GM23338 (cell line): ENCODE measurements at regions not wholly inside any gene's neighbourhood (a gene's known extent, or its start where the extent isn't known, plus 50 kb on each side); places are given as distances from the start of the nearest gene placed in this dataset.

Experiments used
- ATAC-seq: fragments of 200-7000 bp; cut with Tn5 transposase; 3 replicates; pipeline ENCODE4 v1.9.1; 2020
- DNase-seq: peaks from one replicate; pipeline ENCODE4 v3.0.0-alpha.2; 2015; ENCODE audit warnings: low spot score
- H2AFZ ChIP-seq: fragments of 200-600 bp; sonication (generic); 2 replicates; pipeline ENCODE4 v1.8.0; 2016; ENCODE audit warnings: antibody characterized with exemption, mild to moderate bottlenecking, moderate library complexity
- H3F3A ChIP-seq: fragments of 200-600 bp; sonication (generic); replicated peaks from 2 replicates; pipeline ENCODE4 v1.8.0; 2017; ENCODE audit warnings: antibody characterized with exemption, mixed run types, low read depth
- H3K27ac ChIP-seq: fragments of 200-600 bp; sonication (generic); 2 replicates; pipeline ENCODE4 v1.6.1; 2016; ENCODE audit warnings: low read depth
- H3K27me3 ChIP-seq: fragments of 200-600 bp; sonication (generic); 2 replicates; pipeline ENCODE4 v1.8.0; 2016; ENCODE audit warnings: mild to moderate bottlenecking, mixed run types, moderate library complexity; ENCODE audit not compliant: insufficient read depth
- H3K36me3 ChIP-seq: fragments of 200-600 bp; sonication (generic); 2 replicates; pipeline ENCODE4 v1.8.0; 2016; ENCODE audit warnings: mild to moderate bottlenecking; ENCODE audit not compliant: insufficient read depth
- H3K4me1 ChIP-seq: fragments of 200-600 bp; sonication (generic); 2 replicates; pipeline ENCODE4 v1.8.0; 2016; ENCODE audit warnings: mild to moderate bottlenecking, moderate library complexity; ENCODE audit not compliant: insufficient read depth
- H3K4me2 ChIP-seq: fragments of 200-600 bp; sonication (generic); 2 replicates; pipeline ENCODE4 v1.7.1; 2017; ENCODE audit warnings: mixed run types
- H3K4me3 ChIP-seq: fragments of 200-600 bp; sonication (generic); 2 replicates; pipeline ENCODE4 v1.6.1; 2016; ENCODE audit warnings: mixed run types
- H3K79me2 ChIP-seq: fragments of 200-600 bp; sonication (generic); replicated peaks from 2 replicates; pipeline ENCODE4 v1.8.0; 2017; ENCODE audit warnings: mild to moderate bottlenecking; ENCODE audit not compliant: insufficient read depth
- H3K9me2 ChIP-seq: fragments of 200-600 bp; sonication (generic); 2 replicates; pipeline ENCODE4 v1.8.0; 2017; ENCODE audit not compliant: insufficient read depth
- H4K20me1 ChIP-seq: fragments of 200-600 bp; sonication (generic); replicated peaks from 2 replicates; pipeline ENCODE4 v1.8.0; 2017; ENCODE audit warnings: mild to moderate bottlenecking; ENCODE audit not compliant: insufficient read depth
- H3K27ac Mint-ChIP-seq: 2 replicates; pipeline ENCODE4 v1.8.0; 2020; ENCODE audit warnings: inconsistent platforms, mild to moderate bottlenecking, moderate library complexity, mixed read lengths
- H3K27me3 Mint-ChIP-seq: 3 replicates; pipeline ENCODE4 v1.8.0; 2022; ENCODE audit warnings: low read depth, mild to moderate bottlenecking, moderate library complexity, mixed read lengths, inconsistent platforms; ENCODE audit not compliant: insufficient read depth, poor library complexity
- H3K36me3 Mint-ChIP-seq: 3 replicates; pipeline ENCODE4 v1.8.0; 2021; ENCODE audit warnings: low read depth, mild to moderate bottlenecking, inconsistent platforms, moderate library complexity, mixed read lengths
- H3K4me1 Mint-ChIP-seq: 3 replicates; pipeline ENCODE4 v1.8.0; 2020; ENCODE audit warnings: mild to moderate bottlenecking, inconsistent platforms, mixed read lengths
- H3K4me3 Mint-ChIP-seq: 3 replicates; pipeline ENCODE4 v1.8.0; 2021; ENCODE audit warnings: moderate library complexity, mild to moderate bottlenecking, inconsistent platforms, mixed read lengths
- H3K9me3 Mint-ChIP-seq: 3 replicates; pipeline ENCODE4 v1.8.0; 2020; ENCODE audit warnings: moderate library complexity, mild to moderate bottlenecking, inconsistent platforms, mixed read lengths
- CREB1 ChIP-seq: fragments of 250-450 bp; sonication (Bioruptor Pico); IDR thresholded peaks from 2 replicates; pipeline ENCODE4 v1.5.0; 2020; ENCODE audit warnings: low read depth, mild to moderate bottlenecking, moderate library complexity
- EZH2 ChIP-seq: fragments of 200-600 bp; sonication (generic); IDR thresholded peaks from one replicate; pipeline ENCODE4 v1.8.0; 2017; ENCODE audit warnings: antibody characterized with exemption, mild to moderate bottlenecking, low read depth; ENCODE audit not compliant: unreplicated experiment
- STAT1 ChIP-seq: IDR thresholded peaks from one replicate; pipeline ENCODE4 v1.6.1; 2016; ENCODE audit warnings: antibody characterized with exemption; ENCODE audit not compliant: unreplicated experiment
- ZNF114 ChIP-seq: fragments of 250-450 bp; sonication (Bioruptor Pico); IDR thresholded peaks from 2 replicates; pipeline ENCODE4 v1.5.0; 2020; ENCODE audit warnings: mild to moderate bottlenecking, moderate library complexity
- ZNF462 ChIP-seq: fragments of 250-450 bp; sonication (Bioruptor Pico); IDR thresholded peaks from 2 replicates; pipeline ENCODE4 v1.5.0; 2020; ENCODE audit warnings: mild to moderate bottlenecking, moderate library complexity
- TF ChIP-seq, protein P1 (sequence below), 2 experiments: fragments of 200-600 bp in 1 of 2; sonication (generic) in 1 of 2; conservative IDR thresholded peaks; 2 replicates each; pipeline versions ENCODE4 v1.5.1 to v1.6.1; 2016 to 2017; ENCODE audit warnings: antibody characterized with exemption in 2 of 2, low read depth in 2 of 2, mild to moderate bottlenecking in 2 of 2, moderate library complexity in 1 of 2

GRCh38 chr1:106883208-106883607 is 173.3 kb upstream of the PRMT6 start:
- Histone ChIP-seq H3K36me3 (no peaks in the 10 kb centered on the region), H3K4me3 (no peak overlapping the region), H3K27me3 (no peaks in the 10 kb centered on the region), H3K4me2 (no peak overlapping the region), H3K27ac (no peak overlapping the region), H3F3A (no peaks in the 10 kb centered on the region), H2AFZ (no peak overlapping the region), H3K4me1 (no peaks in the 10 kb centered on the region), H3K9me2 (peaks cover 20% of the 10 kb centered on the region; the same call in 1 of the 2 replicates), H4K20me1 (no peaks in the 10 kb centered on the region), H3K79me2 (no peaks in the 10 kb centered on the region)
- no peak overlapping the region for H3K27ac Mint-ChIP-seq
- no peak for DNase-seq
- no peak for TF ChIP-seq STAT1
- no peak for TF ChIP-seq ZNF114 (CRISPR knock-in tag)
- no peak for TF ChIP-seq CREB1 (CRISPR knock-in tag)
- TF ChIP-seq, protein P1, sequence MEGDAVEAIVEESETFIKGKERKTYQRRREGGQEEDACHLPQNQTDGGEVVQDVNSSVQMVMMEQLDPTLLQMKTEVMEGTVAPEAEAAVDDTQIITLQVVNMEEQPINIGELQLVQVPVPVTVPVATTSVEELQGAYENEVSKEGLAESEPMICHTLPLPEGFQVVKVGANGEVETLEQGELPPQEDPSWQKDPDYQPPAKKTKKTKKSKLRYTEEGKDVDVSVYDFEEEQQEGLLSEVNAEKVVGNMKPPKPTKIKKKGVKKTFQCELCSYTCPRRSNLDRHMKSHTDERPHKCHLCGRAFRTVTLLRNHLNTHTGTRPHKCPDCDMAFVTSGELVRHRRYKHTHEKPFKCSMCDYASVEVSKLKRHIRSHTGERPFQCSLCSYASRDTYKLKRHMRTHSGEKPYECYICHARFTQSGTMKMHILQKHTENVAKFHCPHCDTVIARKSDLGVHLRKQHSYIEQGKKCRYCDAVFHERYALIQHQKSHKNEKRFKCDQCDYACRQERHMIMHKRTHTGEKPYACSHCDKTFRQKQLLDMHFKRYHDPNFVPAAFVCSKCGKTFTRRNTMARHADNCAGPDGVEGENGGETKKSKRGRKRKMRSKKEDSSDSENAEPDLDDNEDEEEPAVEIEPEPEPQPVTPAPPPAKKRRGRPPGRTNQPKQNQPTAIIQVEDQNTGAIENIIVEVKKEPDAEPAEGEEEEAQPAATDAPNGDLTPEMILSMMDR (conservative IDR thresholded peaks at IDR 0.05; ENCODE audit: low read depth in 2 of 2), result no peak
- TF ChIP-seq EZH2, result no peak
- TF ChIP-seq ZNF462, result no peak
- H3K36me3 Mint-ChIP-seq, result peaks cover 7% of the 10 kb centered on the region; the same call in 1 of the 3 replicates
- ATAC-seq, result no peak
- peaks cover 8% of the 10 kb centered on the region; the same call in 2 of the 3 replicates for H3K9me3 Mint-ChIP-seq
- no peak overlapping the region for H3K4me3 Mint-ChIP-seq
- peaks cover 2% of the 10 kb centered on the region for H3K27me3 Mint-ChIP-seq
- no peaks in the 10 kb centered on the region for H3K4me1 Mint-ChIP-seq
